Fibroblast of lung (primary cell): ENCODE measurements at regions not wholly inside any gene's neighbourhood (a gene's known extent, or its start where the extent isn't known, plus 50 kb on each side); places are given as distances from the start of the nearest gene placed in this dataset.

ENCODE experiments used
- DNase-seq, 2 donors: peaks; one replicate each; pipeline versions ENCODE4 v3.0.0 to v3.0.0-alpha.2; 2010; ENCODE audit warnings: low read depth in 2 of 2
- H2AFZ ChIP-seq: 2 replicates; pipeline ENCODE4 v1.5.1; 2012; ENCODE audit warnings: low read length, control low read depth, inconsistent platforms
- H3K27ac ChIP-seq: 2 replicates; pipeline ENCODE4 v1.5.1; 2011; ENCODE audit warnings: low read length, control low read depth; ENCODE audit not compliant: insufficient read depth
- H3K27me3 ChIP-seq: 2 replicates; pipeline ENCODE4 v1.5.1; 2011; ENCODE audit warnings: mild to moderate bottlenecking, low read length; ENCODE audit not compliant: control insufficient read depth, insufficient read depth
- H3K36me3 ChIP-seq: 2 replicates; pipeline ENCODE4 v1.5.1; 2011; ENCODE audit warnings: low read length; ENCODE audit not compliant: control insufficient read depth, insufficient read depth
- H3K4me1 ChIP-seq: 2 replicates; pipeline ENCODE4 v1.5.1; 2011; ENCODE audit warnings: low read length; ENCODE audit not compliant: control insufficient read depth, insufficient read depth; ENCODE audit errors: extremely low read depth
- H3K4me2 ChIP-seq: 2 replicates; pipeline ENCODE4 v1.5.1; 2011; ENCODE audit warnings: low read length, control low read depth; ENCODE audit not compliant: insufficient read depth; ENCODE audit errors: extremely low read depth
- H3K4me3 ChIP-seq, 4 experiments: fragments of 200-600 bp in 1 of 4; sonication (generic) in 1 of 4; replicated peaks in 1 of 4; 2 replicates each; pipeline ENCODE4 v1.5.1; 2011 to 2016; ENCODE audit warnings: low read length in 4 of 4, low read depth in 3 of 4, mild to moderate bottlenecking in 3 of 4, control low read depth in 2 of 4, inconsistent platforms in 1 of 4, mixed read lengths in 1 of 4; ENCODE audit not compliant: insufficient read depth in 1 of 4; ENCODE audit errors: control extremely low read depth in 1 of 4
- H3K79me2 ChIP-seq: 2 replicates; pipeline ENCODE4 v1.5.1; 2012; ENCODE audit warnings: mild to moderate bottlenecking, low read length, inconsistent platforms; ENCODE audit not compliant: control insufficient read depth, insufficient read depth
- H3K9ac ChIP-seq: 2 replicates; pipeline ENCODE4 v1.5.1; 2011; ENCODE audit warnings: mild to moderate bottlenecking, low read length, control low read depth; ENCODE audit not compliant: insufficient read depth
- H3K9me3 ChIP-seq: 2 replicates; pipeline ENCODE4 v1.5.1; 2012; ENCODE audit warnings: low read depth, low read length; ENCODE audit not compliant: control insufficient read depth, insufficient read depth
- H4K20me1 ChIP-seq: 2 replicates; pipeline ENCODE4 v1.5.1; 2011; ENCODE audit warnings: low read length; ENCODE audit not compliant: control insufficient read depth, insufficient read depth; ENCODE audit errors: extremely low read depth
- EZH2 ChIP-seq: IDR thresholded peaks from 2 replicates; pipeline ENCODE4 v1.5.1; 2012; ENCODE audit warnings: low read length, control low read depth, mild to moderate bottlenecking; ENCODE audit errors: missing control alignments
- TF ChIP-seq, protein P1 (sequence below), 2 donors: IDR thresholded peaks in 1 of 2; conservative IDR thresholded peaks in 1 of 2; 1 replicate in 1 of 2; 2 replicates in 1 of 2; pipeline ENCODE4 v1.5.1; 2011 to 2012; ENCODE audit warnings: low read length in 2 of 2, control low read depth in 1 of 2, inconsistent platforms in 1 of 2, low read depth in 1 of 2, mild to moderate bottlenecking in 1 of 2

DNA sequence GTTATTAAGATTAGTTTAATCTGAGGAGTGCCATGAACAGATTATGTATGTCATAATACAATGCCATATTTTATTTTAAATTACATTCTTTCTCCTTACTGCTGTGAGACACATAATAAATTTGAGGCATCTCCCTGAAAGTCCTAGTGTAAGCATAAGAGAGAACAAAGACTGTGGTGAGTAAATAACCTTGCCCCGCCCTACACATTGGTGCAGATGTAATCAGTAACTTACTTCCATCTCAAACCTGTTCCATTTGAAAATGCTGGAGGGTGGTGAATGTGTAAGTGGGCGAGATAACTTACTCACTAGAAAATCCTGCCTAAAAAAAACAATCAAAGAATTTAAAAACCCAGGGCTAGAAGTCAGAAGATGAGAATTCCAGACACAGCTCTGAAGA lies 338.1 kb upstream of the SLIT2 start:
- no peak for TF ChIP-seq EZH2
- TF ChIP-seq, protein P1, sequence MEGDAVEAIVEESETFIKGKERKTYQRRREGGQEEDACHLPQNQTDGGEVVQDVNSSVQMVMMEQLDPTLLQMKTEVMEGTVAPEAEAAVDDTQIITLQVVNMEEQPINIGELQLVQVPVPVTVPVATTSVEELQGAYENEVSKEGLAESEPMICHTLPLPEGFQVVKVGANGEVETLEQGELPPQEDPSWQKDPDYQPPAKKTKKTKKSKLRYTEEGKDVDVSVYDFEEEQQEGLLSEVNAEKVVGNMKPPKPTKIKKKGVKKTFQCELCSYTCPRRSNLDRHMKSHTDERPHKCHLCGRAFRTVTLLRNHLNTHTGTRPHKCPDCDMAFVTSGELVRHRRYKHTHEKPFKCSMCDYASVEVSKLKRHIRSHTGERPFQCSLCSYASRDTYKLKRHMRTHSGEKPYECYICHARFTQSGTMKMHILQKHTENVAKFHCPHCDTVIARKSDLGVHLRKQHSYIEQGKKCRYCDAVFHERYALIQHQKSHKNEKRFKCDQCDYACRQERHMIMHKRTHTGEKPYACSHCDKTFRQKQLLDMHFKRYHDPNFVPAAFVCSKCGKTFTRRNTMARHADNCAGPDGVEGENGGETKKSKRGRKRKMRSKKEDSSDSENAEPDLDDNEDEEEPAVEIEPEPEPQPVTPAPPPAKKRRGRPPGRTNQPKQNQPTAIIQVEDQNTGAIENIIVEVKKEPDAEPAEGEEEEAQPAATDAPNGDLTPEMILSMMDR (conservative IDR thresholded peaks at IDR 0.05 in 1 of 2, IDR thresholded peaks at IDR 0.05 in 1 of 2; ENCODE audit: low read depth in 1 of 2, low read length in 2 of 2): no peak
- no peak overlapping the region for H3K27ac ChIP-seq
- peak in 1 of 2 donors; percentile 35 for DNase-seq

DNA sequence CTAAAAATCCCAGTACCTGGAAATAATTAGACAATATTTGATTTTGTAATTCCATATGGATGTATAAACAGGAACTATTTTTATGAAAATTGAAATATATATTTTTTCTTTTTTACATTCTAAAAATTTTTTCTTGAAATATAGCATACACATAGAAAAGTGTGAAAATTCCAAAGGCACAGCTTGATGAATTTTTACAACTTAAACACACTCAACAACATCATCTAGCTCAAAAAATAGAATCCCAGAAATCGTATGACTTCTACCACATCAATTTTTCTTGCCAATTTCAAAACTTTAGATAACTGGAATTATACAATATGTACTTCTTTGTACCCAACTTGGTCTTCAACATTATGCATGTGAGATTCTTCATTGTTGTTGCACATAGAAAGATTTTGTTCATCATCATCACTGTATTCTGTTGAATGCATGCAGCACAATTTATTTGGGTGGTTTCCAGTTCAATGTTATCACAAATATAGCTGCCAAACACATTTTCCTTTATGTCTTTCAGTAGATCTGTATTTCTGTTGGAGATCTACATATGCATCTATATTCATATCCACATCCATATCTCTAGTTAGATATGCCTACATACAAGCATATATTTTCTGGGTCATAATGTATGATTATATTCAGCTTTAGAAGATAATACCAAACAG lies 340.7 kb upstream of the SLIT2 start:
- no peak for TF ChIP-seq EZH2
- TF ChIP-seq, protein P1 (conservative IDR thresholded peaks at IDR 0.05 in 1 of 2, IDR thresholded peaks at IDR 0.05 in 1 of 2; ENCODE audit: low read depth in 1 of 2, low read length in 2 of 2): no peak
- Histone ChIP-seq H4K20me1 (no peaks in the 10 kb centered on the region), H3K27ac (no peak overlapping the region), H3K9ac (no peak overlapping the region), H3K9me3 (no peaks in the 10 kb centered on the region), H3K4me1 (no peaks in the 10 kb centered on the region), H3K79me2 (no peaks in the 10 kb centered on the region), H2AFZ (no peak overlapping the region), H3K4me3 (no peak overlapping the region), H3K36me3 (no peaks in the 10 kb centered on the region), H3K4me2 (no peak overlapping the region), H3K27me3 (no peaks in the 10 kb centered on the region)
- DNase-seq: no peak

More for the DNA sequence above, 338.1 kb upstream of the SLIT2 start:
- no peaks in the 10 kb centered on the region for H3K36me3 ChIP-seq
- H3K4me3 ChIP-seq: no peak overlapping the region
- no peaks in the 10 kb centered on the region for H4K20me1 ChIP-seq
- H3K4me1 ChIP-seq: no peaks in the 10 kb centered on the region
- H2AFZ ChIP-seq: no peak overlapping the region
- H3K27me3 ChIP-seq: no peaks in the 10 kb centered on the region
- no peak overlapping the region for H3K4me2 ChIP-seq
- no peaks in the 10 kb centered on the region for H3K79me2 ChIP-seq
- H3K9me3 ChIP-seq: no peaks in the 10 kb centered on the region
- no peak overlapping the region for H3K9ac ChIP-seq

DNA sequence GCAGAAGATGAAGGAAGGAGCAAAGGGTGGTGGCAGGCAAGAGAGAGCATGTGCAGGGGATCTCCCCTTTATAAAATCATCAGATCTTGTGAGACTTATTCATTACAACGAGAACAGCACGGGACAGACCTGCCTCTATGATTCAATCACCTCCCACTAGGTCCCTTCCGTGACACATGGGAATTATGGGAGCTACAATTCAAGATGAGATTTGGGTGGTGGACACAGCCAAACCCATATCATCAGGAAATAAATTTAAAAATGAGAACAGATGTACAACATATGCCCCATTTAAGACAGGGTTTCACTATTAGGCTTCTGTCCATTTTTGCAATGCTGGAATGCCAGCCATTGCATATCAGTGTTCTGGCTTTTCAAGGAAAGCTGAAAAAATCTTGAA lies 346.7 kb upstream of the SLIT2 start:
- no peaks in the 10 kb centered on the region for H4K20me1 ChIP-seq
- no peaks in the 10 kb centered on the region for H3K36me3 ChIP-seq
- H3K9me3 ChIP-seq: no peaks in the 10 kb centered on the region
- H3K4me2 ChIP-seq: no peak overlapping the region
- TF ChIP-seq, protein P1 (conservative IDR thresholded peaks at IDR 0.05 in 1 of 2, IDR thresholded peaks at IDR 0.05 in 1 of 2; ENCODE audit: low read depth in 1 of 2, low read length in 2 of 2): no peak
- TF ChIP-seq EZH2: no peak
- no peak for DNase-seq
- H2AFZ ChIP-seq: no peak overlapping the region
- H3K27me3 ChIP-seq: no peaks in the 10 kb centered on the region
- H3K4me3 ChIP-seq: no peak overlapping the region
- no peak overlapping the region for H3K27ac ChIP-seq
- no peak overlapping the region for H3K9ac ChIP-seq
- H3K79me2 ChIP-seq: no peaks in the 10 kb centered on the region
- H3K4me1 ChIP-seq: no peaks in the 10 kb centered on the region
